GM18505 (cell line): ENCODE measurements at regions not wholly inside any gene's neighbourhood (a gene's known extent, or its start where the extent isn't known, plus 50 kb on each side); places are given as distances from the start of the nearest gene placed in this dataset.

Experiments
- ATAC-seq: cut with Tn5 transposase; IDR thresholded peaks from one replicate; pipeline ENCODE4 v1.9.1; 2021; ENCODE audit not compliant: unreplicated experiment
- POLR2A ChIP-seq: IDR thresholded peaks from 4 replicates; pipeline ENCODE4 v1.6.1; 2011; ENCODE audit warnings: borderline replicate concordance; ENCODE audit not compliant: insufficient read depth, insufficient read length; ENCODE audit errors: extremely low read depth

- ATAC-seq, result no peak
- no peak for TF ChIP-seq POLR2A
These were observed 1876.0 kb upstream of the CELF4 start for GRCh38 chr18:39441648-39442047.

- no peak for TF ChIP-seq POLR2A
- no peak for ATAC-seq
These were observed 1870.4 kb upstream of the CELF4 start for GRCh38 chr18:39435996-39436395.

GRCh38 chr18:39435209-39435608, 1869.6 kb upstream of the CELF4 start:
- ATAC-seq, result no peak

GRCh38 chr18:39434223-39434920, 1868.8 kb upstream of the CELF4 start:
- TF ChIP-seq POLR2A, result no peak
- no peak for ATAC-seq

More at GRCh38 chr18:39435209-39435608, 1869.6 kb upstream of the CELF4 start:
- TF ChIP-seq POLR2A, result no peak

GRCh38 chr18:39425172-39425850, 1859.7 kb upstream of the CELF4 start:
- ATAC-seq, result no peak
- no peak for TF ChIP-seq POLR2A

GRCh38 chr18:39424261-39424660, 1858.7 kb upstream of the CELF4 start:
- TF ChIP-seq POLR2A, result no peak

GRCh38 chr18:39421276-39421675, 1855.7 kb upstream of the CELF4 start:
- no peak for TF ChIP-seq POLR2A
- no peak for ATAC-seq

More at GRCh38 chr18:39424261-39424660, 1858.7 kb upstream of the CELF4 start:
- no peak for ATAC-seq

- TF ChIP-seq POLR2A, result no peak
- ATAC-seq, result no peak
These were observed 1853.7 kb upstream of the CELF4 start for GRCh38 chr18:39419315-39419714.

GRCh38 chr18:39415471-39415870, 1849.9 kb upstream of the CELF4 start:
- TF ChIP-seq POLR2A, result no peak
- no peak for ATAC-seq

- no peak for TF ChIP-seq POLR2A
- ATAC-seq, result no peak
These were observed 1848.6 kb upstream of the CELF4 start for GRCh38 chr18:39414009-39414700.

GRCh38 chr18:39406941-39407340, 1841.3 kb upstream of the CELF4 start:
- no peak for ATAC-seq
- no peak for TF ChIP-seq POLR2A

- TF ChIP-seq POLR2A, result no peak
- no peak for ATAC-seq
These were observed 1837.5 kb upstream of the CELF4 start for GRCh38 chr18:39403121-39403520.

- no peak for ATAC-seq
- TF ChIP-seq POLR2A, result no peak
These were observed 1834.1 kb upstream of the CELF4 start for GRCh38 chr18:39399662-39400061.

- TF ChIP-seq POLR2A, result no peak
- no peak for ATAC-seq
These were observed 1830.6 kb upstream of the CELF4 start for GRCh38 chr18:39396168-39396567.

GRCh38 chr18:39389800-39390379, 1824.3 kb upstream of the CELF4 start:
- ATAC-seq, result no peak
- TF ChIP-seq POLR2A, result no peak
